ENCODE measurements at regions not wholly inside any gene's neighbourhood (a gene's known extent, or its start where the extent isn't known, plus 50 kb on each side); places are given as distances from the start of the nearest gene placed in this dataset.

- DNase-seq (ENCODE audit: extremely low read depth in 1 of 11, low read depth in 9 of 11, low spot score in 4 of 11): no peak
These were observed 50.3 kb upstream of the ARHGAP28 start for GRCh38 chr18:6679201-6679600.

Measured in renal cortex interstitium (tissue), 11 donors.